Activated T-helper 2 cell treated with anti-CD3 and anti-CD28 coated beads, Interferon-gamma antibody, Interleukin-2, Interleukin-4, amounts not matched to agents 10 μg/mL and 5 μg/mL and 100 μg/mL, durations not matched to agents 14 hours and 24 hours and 36 hours (primary cell): ENCODE measurements at regions not wholly inside any gene's neighbourhood (a gene's known extent, or its start where the extent isn't known, plus 50 kb on each side); places are given as distances from the start of the nearest gene placed in this dataset.
A peak's percentile ranks its signal among the peaks of the same experiment; 100 is the strongest.
"Not testable (repeated sequence)": the region's sequence is repeated elsewhere in the genome, so short reads cannot be mapped to it uniquely, and the experiment has no call there.

Experiments used
- DNase-seq: peaks from one replicate; pipeline ENCODE4 v3.0.0; 2021; ENCODE audit warnings: low spot score
- H3K27ac Mint-ChIP-seq: one replicate; pipeline ENCODE4 v1.8.0; 2021; ENCODE audit warnings: mixed read lengths
- H3K27me3 Mint-ChIP-seq: one replicate; pipeline ENCODE4 v1.8.0; 2021; ENCODE audit warnings: low read depth, mixed read lengths
- H3K36me3 Mint-ChIP-seq: one replicate; pipeline ENCODE4 v1.8.0; 2021; ENCODE audit warnings: low read depth, mixed read lengths
- H3K4me1 Mint-ChIP-seq: one replicate; pipeline ENCODE4 v1.8.0; 2021; ENCODE audit warnings: low read depth, mixed read lengths
- H3K4me3 Mint-ChIP-seq: one replicate; pipeline ENCODE4 v1.8.0; 2021; ENCODE audit warnings: low read depth, mild to moderate bottlenecking, moderate library complexity, mixed read lengths
- H3K9me3 Mint-ChIP-seq: one replicate; pipeline ENCODE4 v1.8.0; 2021; ENCODE audit warnings: mixed read lengths
- intact Hi-C: fragments of 100-400 bp; cut with micrococcal nuclease; formaldehyde crosslinking; loops from one replicate; pipeline ENCODE4 v1.15.1; 2023

DNA sequence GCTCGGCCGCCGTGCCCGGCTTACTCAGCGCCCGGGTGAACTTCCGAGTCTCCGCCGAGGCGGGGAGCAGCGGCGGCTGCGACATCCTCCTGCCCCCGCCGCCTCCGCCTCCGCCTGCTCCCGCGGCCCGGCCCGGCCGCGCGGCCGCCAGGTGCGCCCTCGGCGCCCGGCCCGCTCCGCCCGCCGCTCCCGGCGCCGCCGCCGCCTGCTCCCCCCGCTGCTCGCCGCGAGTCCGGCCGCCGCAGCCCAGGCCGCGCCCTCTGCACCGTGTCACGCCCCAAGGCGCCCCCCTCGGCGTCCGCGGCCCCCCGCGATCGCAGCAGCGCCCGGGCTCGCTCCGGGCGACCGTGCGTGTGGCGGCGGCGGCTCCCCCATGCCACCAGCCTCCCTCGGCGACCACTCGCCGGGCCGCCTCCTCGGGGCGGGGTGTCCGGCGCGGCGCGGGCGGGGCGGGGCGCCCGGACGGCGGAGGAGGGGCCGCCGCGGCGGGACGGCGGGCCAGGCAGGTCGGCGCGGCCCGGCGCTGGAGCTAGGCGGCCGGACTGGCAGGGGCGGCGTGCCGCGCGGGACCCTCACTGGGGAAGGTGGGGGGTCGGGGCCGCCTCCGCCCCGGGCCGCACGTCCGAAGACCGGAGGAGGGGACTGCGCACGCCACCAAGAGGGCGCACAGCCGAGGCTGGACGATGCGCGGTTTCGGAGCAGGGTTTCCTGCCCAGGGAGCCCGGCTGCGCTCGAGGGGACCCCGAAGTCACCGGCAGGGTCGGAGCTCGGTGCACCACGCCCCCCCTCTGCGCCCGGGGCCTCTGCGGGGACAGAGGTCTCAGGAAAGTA, 108.6 kb upstream of the DOCK9 start:
- Mint-ChIP-seq H3K9me3 (no peaks in the 10 kb centered on the region), H3K36me3 (peaks cover 5% of the 10 kb centered on the region), H3K27ac (no peak overlapping the region), H3K27me3 (no peaks in the 10 kb centered on the region), H3K4me1 (peaks cover 33% of the 10 kb centered on the region), H3K4me3 (peak overlapping the region; percentile 72)
- intact Hi-C loops, result loop anchor here (1.0 to 10.0 kb wide), 8 partner anchors 38 to 512 kb away; partner anchors contain the start of genes GPR18, STK24 and TM9SF2
- DNase-seq, result peak; percentile 69

DNA sequence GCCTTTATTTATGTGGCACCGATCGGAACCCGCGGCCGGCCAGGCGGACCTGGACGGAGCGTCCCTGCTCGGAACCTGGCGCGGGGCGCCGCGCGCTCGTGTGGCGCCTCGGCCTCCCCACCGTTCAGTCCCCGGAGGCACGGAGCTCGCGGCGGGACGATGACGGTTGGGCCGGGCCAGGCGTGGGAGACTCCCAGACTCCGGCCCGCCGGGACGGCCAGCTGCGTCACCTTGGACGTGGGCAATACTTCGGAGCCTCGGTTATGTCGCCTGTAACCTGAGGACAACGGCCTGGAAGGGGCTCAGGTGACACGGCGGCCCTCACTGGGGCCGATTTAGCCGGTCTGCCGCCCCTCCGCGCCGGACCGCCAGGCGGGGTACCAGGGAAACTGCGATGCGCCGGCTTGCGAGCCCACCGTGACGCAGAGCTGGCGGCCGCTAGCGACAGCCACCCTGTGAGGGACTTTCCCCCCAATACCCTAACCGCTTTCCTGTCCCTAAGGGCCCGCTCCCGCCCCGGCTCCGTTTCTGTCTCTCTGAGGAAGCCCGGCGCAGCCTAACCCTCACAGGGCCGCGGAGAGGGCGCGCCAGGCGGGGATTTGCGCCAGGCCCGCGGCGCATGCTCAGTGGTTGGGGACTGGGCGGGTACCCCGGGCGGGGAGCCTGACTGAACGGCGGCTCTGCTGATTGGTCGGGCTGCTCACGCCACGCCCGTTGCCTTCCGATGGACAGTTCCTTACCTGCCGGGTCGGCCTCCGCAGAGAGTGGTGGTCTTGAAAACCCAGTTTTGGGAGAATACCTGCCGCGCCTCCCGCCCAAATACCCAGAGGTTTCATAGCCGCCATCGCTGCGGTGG, 109.5 kb upstream of the DOCK9 start:
- Mint-ChIP-seq H3K9me3 (no peaks in the 10 kb centered on the region), H3K36me3 (peaks cover 5% of the 10 kb centered on the region), H3K27ac (peak overlapping the region; percentile 93), H3K27me3 (no peaks in the 10 kb centered on the region), H3K4me3 (peak overlapping the region; percentile 92), H3K4me1 (peaks cover 33% of the 10 kb centered on the region)
- intact Hi-C loops, result loop anchor here (1.0 to 10.0 kb wide), 8 partner anchors 37 to 513 kb away; partner anchors contain the start of genes GPR18, STK24 and TM9SF2
- DNase-seq, result peak; percentile 91

DNA sequence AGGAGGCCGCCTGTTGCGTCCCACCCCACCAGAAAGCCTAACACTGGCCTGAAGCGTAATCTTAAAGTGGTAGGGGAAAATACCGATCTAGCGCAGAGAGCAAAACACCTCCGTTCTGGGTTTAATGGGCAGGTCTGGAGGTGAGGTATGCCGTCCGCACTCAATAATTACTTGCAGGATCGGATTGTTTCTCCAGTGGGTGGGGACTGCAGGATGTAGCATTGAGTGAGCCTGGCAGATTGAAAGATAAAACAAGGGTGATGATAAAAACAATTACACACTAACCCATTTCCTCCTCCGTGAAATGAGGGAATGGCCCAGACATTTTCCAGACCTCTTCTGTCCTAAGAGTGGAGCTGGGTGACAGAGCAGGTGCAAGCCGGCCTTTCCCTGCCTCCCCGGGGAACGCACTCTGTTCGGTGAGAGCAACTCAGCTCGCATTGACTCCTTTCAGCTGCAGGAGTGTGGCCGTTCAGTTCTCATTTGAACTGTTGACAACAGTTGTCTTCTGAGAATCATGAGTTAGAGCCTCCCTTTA, 110.2 kb upstream of the DOCK9 start:
- H3K36me3 Mint-ChIP-seq, result peaks cover 5% of the 10 kb centered on the region
- peak; percentile 32 for DNase-seq

DNA sequence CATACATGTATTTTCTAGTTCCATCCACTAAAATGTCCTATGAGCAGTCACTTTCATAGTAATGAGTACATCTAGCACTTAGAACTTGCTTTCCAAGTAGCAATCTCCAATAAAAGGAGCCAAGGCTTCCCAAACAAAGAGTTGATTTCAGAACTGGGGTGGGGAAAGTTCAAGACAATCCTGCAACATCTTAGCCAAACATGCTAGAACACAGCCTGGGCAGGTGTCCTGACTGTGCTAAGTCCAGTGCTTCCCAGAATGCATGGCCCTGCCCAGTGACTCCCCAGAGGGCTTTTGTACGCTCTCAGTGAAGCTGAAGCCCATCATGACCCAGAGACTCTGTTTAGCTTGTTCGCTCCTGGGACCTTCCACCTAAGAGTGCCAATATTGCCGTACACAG, 106.7 kb upstream of the UBAC2 start:
- no peaks in the 10 kb centered on the region for H3K27me3 Mint-ChIP-seq
- H3K36me3 Mint-ChIP-seq, result no peaks in the 10 kb centered on the region
- intact Hi-C loops, result no loop called here
- H3K4me3 Mint-ChIP-seq, result no peak overlapping the region
- H3K9me3 Mint-ChIP-seq, result no peaks in the 10 kb centered on the region
- no peaks in the 10 kb centered on the region for H3K4me1 Mint-ChIP-seq
- DNase-seq, result no peak
- H3K27ac Mint-ChIP-seq, result no peak overlapping the region

More for the DNA sequence above, 110.2 kb upstream of the DOCK9 start:
- Mint-ChIP-seq H3K27me3 (no peaks in the 10 kb centered on the region), H3K9me3 (no peaks in the 10 kb centered on the region), H3K4me3 (peak overlapping the region; percentile 92), H3K4me1 (peaks cover 33% of the 10 kb centered on the region), H3K27ac (peak overlapping the region; percentile 93)
- intact Hi-C loops, result loop anchor here (1.0 to 10.0 kb wide), 9 partner anchors 37 to 513 kb away; partner anchors contain the start of genes GPR18, STK24, TM9SF2 and UBAC2

DNA sequence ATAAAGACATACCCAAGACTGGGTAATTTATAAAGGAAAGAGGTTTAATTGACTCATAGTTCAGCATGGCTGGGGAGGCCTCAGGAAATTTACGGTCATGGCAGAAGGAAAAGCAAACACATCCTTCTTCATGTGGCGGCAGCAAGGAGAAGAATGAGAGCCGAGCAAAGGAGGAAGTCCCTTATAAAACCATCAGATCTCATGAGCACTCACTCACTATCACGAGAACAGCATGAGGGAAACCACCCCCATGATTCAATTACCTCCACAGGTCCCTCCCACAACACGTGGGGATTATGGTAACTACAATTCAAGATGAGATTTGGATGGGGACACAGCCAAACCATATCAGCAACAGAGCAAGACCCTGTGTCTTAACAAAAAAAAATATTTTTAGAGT, 98.8 kb upstream of the UBAC2 start:
- H3K4me3 Mint-ChIP-seq, intact Hi-C loops, H3K4me1 Mint-ChIP-seq, H3K36me3 Mint-ChIP-seq, H3K27ac Mint-ChIP-seq, DNase-seq, H3K9me3 Mint-ChIP-seq: not testable (repeated sequence)
- H3K27me3 Mint-ChIP-seq, result peaks cover 15% of the 10 kb centered on the region

DNA sequence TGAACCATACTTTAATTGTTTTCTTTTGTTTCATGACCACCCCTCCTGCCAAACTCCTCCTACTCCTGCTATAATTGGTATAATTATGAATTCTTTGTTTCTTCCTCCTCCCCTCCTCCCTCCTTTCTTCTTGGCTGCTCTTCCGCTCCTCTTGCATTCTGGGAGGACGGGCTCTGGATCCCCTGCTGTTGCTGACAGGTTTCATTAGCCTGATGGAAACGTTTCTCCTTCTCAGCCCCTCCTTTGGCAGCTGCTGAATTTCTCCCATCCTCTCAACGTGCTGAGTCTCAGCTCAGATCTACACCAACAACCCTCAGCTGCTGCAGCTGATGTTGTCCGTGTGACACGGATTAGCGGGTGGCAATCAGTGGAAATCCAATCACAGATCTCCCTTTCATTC, 97.1 kb upstream of the UBAC2 start:
- H3K27ac Mint-ChIP-seq, result no peak overlapping the region
- peaks cover 1% of the 10 kb centered on the region for H3K4me1 Mint-ChIP-seq
- no peaks in the 10 kb centered on the region for H3K9me3 Mint-ChIP-seq
- no peaks in the 10 kb centered on the region for H3K36me3 Mint-ChIP-seq
- DNase-seq, result no peak
- H3K4me3 Mint-ChIP-seq, result no peak overlapping the region
- H3K27me3 Mint-ChIP-seq, result peaks cover 15% of the 10 kb centered on the region
- intact Hi-C loops, result no loop called here

DNA sequence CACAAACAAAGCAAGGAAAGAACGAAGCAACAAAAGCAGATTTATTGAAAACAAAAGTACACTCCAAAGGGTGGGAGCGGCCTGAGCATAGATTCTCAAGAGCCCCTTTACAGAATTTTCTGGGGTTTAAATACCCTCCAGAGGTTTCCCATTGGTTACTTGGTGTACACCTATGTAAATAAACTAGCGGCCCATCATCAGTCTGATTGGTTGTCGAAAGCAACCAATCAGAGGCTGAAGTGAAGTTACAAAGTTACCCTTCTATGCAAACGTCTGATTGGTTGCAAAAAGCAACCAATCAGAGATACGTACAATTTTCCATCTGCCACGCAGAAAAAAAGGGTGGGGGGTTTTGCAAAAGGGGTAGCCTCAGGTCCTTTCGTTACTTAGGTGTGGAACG, 96.3 kb upstream of the UBAC2 start:
- intact Hi-C loops, result no loop called here
- peaks cover 19% of the 10 kb centered on the region for H3K27me3 Mint-ChIP-seq
- H3K36me3 Mint-ChIP-seq, result no peaks in the 10 kb centered on the region
- H3K4me3 Mint-ChIP-seq, result no peak overlapping the region
- H3K4me1 Mint-ChIP-seq, result peaks cover 1% of the 10 kb centered on the region
- no peak for DNase-seq
- peaks cover 4% of the 10 kb centered on the region for H3K9me3 Mint-ChIP-seq
- no peak overlapping the region for H3K27ac Mint-ChIP-seq

DNA sequence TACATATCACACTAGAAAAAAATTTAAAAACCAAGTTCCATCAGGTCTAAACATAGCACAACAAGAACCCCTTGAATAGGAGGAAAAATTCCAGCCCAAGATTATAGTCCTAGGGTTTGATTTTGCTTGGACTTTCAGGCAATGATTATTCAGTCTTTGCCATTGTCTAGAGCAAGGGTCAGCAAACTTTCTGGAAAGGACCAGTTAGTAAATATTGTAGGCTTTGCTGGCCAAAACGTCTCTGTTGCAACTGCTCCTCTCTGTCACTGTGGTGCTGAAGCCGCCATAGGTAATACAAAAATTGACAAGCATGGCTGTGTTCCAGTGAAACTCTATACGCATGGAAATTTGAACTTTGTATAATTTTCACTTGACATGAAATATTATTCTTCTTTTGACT, 95.5 kb upstream of the UBAC2 start:
- H3K4me3 Mint-ChIP-seq, result no peak overlapping the region
- no peak for DNase-seq
- H3K36me3 Mint-ChIP-seq, result no peaks in the 10 kb centered on the region
- intact Hi-C loops, result no loop called here
- peaks cover 19% of the 10 kb centered on the region for H3K27me3 Mint-ChIP-seq
- H3K27ac Mint-ChIP-seq, result no peak overlapping the region
- peaks cover 4% of the 10 kb centered on the region for H3K9me3 Mint-ChIP-seq
- peaks cover 1% of the 10 kb centered on the region for H3K4me1 Mint-ChIP-seq

DNA sequence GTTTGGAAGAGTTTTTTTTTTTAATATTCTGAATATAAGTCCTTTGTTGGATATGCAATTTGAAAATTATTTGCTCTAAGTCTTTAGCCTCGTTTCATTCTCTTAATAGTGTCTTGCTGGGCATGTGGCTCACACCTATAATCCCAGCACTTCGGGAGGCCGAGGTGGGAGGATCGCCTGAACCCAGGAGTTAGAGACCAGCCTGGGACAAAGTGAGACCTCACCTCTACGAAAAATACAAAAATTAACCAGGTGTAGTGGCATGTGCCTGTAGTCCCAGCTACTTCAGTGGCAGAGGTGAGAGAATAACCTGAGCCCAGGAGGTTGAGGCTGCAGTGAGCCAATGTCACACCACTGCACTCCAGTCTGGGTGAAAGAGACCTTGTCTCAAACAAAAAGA, 87.3 kb upstream of the UBAC2 start:
- Mint-ChIP-seq H3K4me1 (no peaks in the 10 kb centered on the region), H3K4me3 (no peak overlapping the region), H3K27ac (no peak overlapping the region), H3K9me3 (peaks cover 4% of the 10 kb centered on the region), H3K36me3 (no peaks in the 10 kb centered on the region), H3K27me3 (peaks cover 11% of the 10 kb centered on the region)
- DNase-seq, result no peak
- intact Hi-C loops, result no loop called here

DNA sequence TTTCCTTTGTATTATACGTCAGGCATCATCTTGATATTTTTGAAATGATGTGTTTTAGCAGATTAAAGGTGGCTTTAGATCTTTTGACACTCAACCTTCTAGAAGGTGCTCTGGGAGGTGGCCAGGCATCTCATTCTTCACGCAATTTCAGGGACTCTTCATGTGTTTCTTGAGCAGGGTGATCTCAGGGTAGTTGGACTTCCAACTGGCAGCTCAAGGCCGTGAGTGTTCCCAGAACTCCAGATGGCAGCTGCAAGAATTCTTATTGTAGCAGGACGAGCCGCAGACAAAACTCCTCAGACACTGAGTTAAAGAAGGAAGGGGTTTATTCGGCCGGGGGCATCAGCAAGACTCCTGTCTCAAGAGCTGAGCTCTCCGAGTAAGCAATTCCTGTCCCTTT, 82.5 kb upstream of the UBAC2 start:
- H3K27ac Mint-ChIP-seq, result no peak overlapping the region
- H3K9me3 Mint-ChIP-seq, result peaks cover 12% of the 10 kb centered on the region
- H3K27me3 Mint-ChIP-seq, result no peaks in the 10 kb centered on the region

DNA sequence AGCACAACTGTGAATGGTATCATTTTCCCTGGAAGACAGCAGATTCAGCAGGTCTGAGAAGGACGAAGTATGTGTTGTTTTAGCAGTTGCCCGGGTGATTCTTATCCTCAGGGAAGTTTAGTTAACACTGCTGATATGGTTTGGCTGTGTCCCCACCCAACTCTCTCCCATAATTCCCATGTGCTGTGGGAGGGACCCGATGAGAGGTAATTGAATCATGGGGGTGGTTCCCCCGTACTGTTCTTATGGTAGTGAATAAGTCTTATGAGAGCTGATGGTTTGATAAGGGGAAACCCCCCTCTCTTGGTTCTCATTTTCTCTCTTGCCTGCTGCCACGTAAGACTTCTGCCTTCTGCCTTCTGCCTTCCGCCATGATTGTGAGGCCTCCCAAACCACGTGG, 81.0 kb upstream of the UBAC2 start:
- intact Hi-C loops, result no loop called here
- no peak overlapping the region for H3K4me3 Mint-ChIP-seq

More for the DNA sequence above, 82.5 kb upstream of the UBAC2 start:
- Mint-ChIP-seq H3K4me1 (peaks cover 30% of the 10 kb centered on the region), H3K36me3 (peaks cover 8% of the 10 kb centered on the region), H3K4me3 (no peak overlapping the region)
- intact Hi-C loops, result no loop called here
- DNase-seq, result no peak

DNA sequence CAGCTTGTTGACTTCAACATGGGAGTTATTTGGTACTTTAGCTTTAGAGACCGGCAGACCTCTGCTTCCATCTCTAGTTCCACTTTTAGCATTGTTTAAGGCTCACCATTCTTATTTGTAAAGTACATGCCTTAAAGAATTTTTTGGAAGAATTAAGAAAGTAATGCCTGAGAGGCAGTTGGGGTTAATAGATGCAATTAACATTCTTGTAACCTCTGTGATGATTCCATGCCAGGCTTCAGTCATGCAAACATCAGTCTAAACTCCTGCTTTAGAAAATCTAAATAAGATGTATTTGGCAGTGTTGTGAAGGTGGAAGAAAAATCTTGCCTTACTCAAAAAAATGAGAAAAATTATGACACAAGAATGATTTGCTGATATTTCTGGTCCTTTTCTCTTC, 79.9 kb upstream of the UBAC2 start:
- Mint-ChIP-seq H3K9me3 (peaks cover 12% of the 10 kb centered on the region), H3K27ac (no peak overlapping the region), H3K27me3 (peaks cover 2% of the 10 kb centered on the region), H3K4me1 (peaks cover 51% of the 10 kb centered on the region), H3K4me3 (no peak overlapping the region), H3K36me3 (peaks cover 8% of the 10 kb centered on the region)
- no peak for DNase-seq
- intact Hi-C loops, result no loop called here

More for the DNA sequence above, 81.0 kb upstream of the UBAC2 start:
- Mint-ChIP-seq H3K9me3 (peaks cover 12% of the 10 kb centered on the region), H3K27me3 (peaks cover 2% of the 10 kb centered on the region), H3K4me1 (peaks cover 41% of the 10 kb centered on the region), H3K36me3 (peaks cover 8% of the 10 kb centered on the region), H3K27ac (no peak overlapping the region)
- DNase-seq, result no peak
